Neural cell (in vitro differentiated cells): ENCODE measurements at regions not wholly inside any gene's neighbourhood (a gene's known extent, or its start where the extent isn't known, plus 50 kb on each side); places are given as distances from the start of the nearest gene placed in this dataset.

Experiments
- H2AFZ ChIP-seq: fragments of 200-600, 300-800 bp; sonication (generic), shearing (Covaris generic); 2 replicates; pipeline ENCODE4 v1.6.0; 2014; ENCODE audit warnings: low read depth, mild to moderate bottlenecking, antibody characterized with exemption, low read length, moderate library complexity
- H3F3A ChIP-seq: fragments of 200-600 bp; shearing (Covaris generic); 2 replicates; pipeline ENCODE4 v1.6.1; 2016; ENCODE audit warnings: mild to moderate bottlenecking, moderate library complexity, mixed read lengths, antibody characterized with exemption, low read length; ENCODE audit not compliant: insufficient read depth, poor library complexity, severe bottlenecking
- H3K27ac ChIP-seq: fragments of 200-600, 300-800 bp; sonication (generic), shearing (Covaris generic); 2 replicates; pipeline ENCODE4 v1.5.1; 2014; ENCODE audit warnings: mild to moderate bottlenecking, low read length, moderate library complexity
- H3K27me3 ChIP-seq: fragments of 300-800, 200-600 bp; sonication (generic), shearing (Covaris generic); 2 replicates; pipeline ENCODE4 v1.6.0; 2014; ENCODE audit warnings: mild to moderate bottlenecking, low read depth, low read length, moderate library complexity; ENCODE audit not compliant: insufficient read depth
- H3K36me3 ChIP-seq: fragments of 300-800, 200-600 bp; sonication (generic), shearing (Covaris generic); 2 replicates; pipeline ENCODE4 v1.5.1; 2014; ENCODE audit warnings: mild to moderate bottlenecking, antibody characterized with exemption, low read length, moderate library complexity; ENCODE audit not compliant: insufficient read depth
- H3K4me2 ChIP-seq: fragments of 300-800, 200-600 bp; sonication (generic), shearing (Covaris generic); 2 replicates; pipeline ENCODE4 v1.6.0; 2014; ENCODE audit warnings: mild to moderate bottlenecking, low read length
- H3K4me3 ChIP-seq: fragments of 300-800, 200-600 bp; sonication (generic), shearing (Covaris generic); 2 replicates; pipeline ENCODE4 v1.5.1; 2014; ENCODE audit warnings: mild to moderate bottlenecking, low read length, moderate library complexity
- H3K79me2 ChIP-seq: fragments of 200-600 bp; shearing (Covaris generic); replicated peaks from 2 replicates; pipeline ENCODE4 v1.6.0; 2014; ENCODE audit warnings: mild to moderate bottlenecking, low read length, moderate library complexity; ENCODE audit not compliant: insufficient read depth
- H3K9ac ChIP-seq: fragments of 300-800, 200-600 bp; sonication (generic), shearing (Covaris generic); 2 replicates; pipeline ENCODE4 v1.6.1; 2016; ENCODE audit warnings: mild to moderate bottlenecking, low read length, mixed read lengths
- H3K9me2 ChIP-seq: fragments of 200-600 bp; shearing (Covaris generic); 2 replicates; pipeline ENCODE4 v1.6.1; 2016; ENCODE audit warnings: mild to moderate bottlenecking, low read length, mixed read lengths; ENCODE audit not compliant: insufficient read depth
- H3K9me3 ChIP-seq: fragments of 200-600, 300-800 bp; sonication (generic), shearing (Covaris generic); 2 replicates; pipeline ENCODE4 v1.6.1; 2016; ENCODE audit warnings: mild to moderate bottlenecking, mixed run types, low read length, moderate library complexity, mixed read lengths
- H4K20me1 ChIP-seq: fragments of 200-600 bp; shearing (Covaris generic); 2 replicates; pipeline ENCODE4 v1.6.1; 2016; ENCODE audit warnings: mild to moderate bottlenecking, mixed run types; ENCODE audit not compliant: insufficient read depth
- EP300 ChIP-seq: fragments of 450-650 bp; conservative IDR thresholded peaks from 2 replicates; pipeline ENCODE4 v1.6.1; 2014; ENCODE audit warnings: antibody characterized with exemption, mild to moderate bottlenecking, moderate library complexity; ENCODE audit not compliant: poor library complexity, severe bottlenecking
- EZH2 ChIP-seq: fragments of 200-600, 300-800 bp; shearing (Covaris generic), sonication (generic); IDR thresholded peaks from 2 replicates; pipeline ENCODE4 v1.6.1; 2014; ENCODE audit warnings: antibody characterized with exemption, low read length, borderline replicate concordance, mild to moderate bottlenecking; ENCODE audit not compliant: insufficient read depth, poor library complexity, severe bottlenecking
- MXI1 ChIP-seq: fragments of 450-650 bp; conservative IDR thresholded peaks from 2 replicates; pipeline ENCODE4 v1.6.1; 2014; ENCODE audit warnings: antibody characterized with exemption, mild to moderate bottlenecking; ENCODE audit not compliant: poor library complexity, severe bottlenecking
- POLR2AphosphoS5 ChIP-seq: IDR thresholded peaks from 2 replicates; pipeline ENCODE4 v1.6.1; 2012
- RAD21 ChIP-seq: fragments of 450-650 bp; conservative IDR thresholded peaks from 2 replicates; pipeline ENCODE4 v1.6.1; 2014; ENCODE audit warnings: antibody characterized with exemption, mild to moderate bottlenecking, moderate library complexity
- SMC3 ChIP-seq: fragments of 450-650 bp; conservative IDR thresholded peaks from 2 replicates; pipeline ENCODE4 v1.6.1; 2014; ENCODE audit warnings: antibody characterized with exemption, mild to moderate bottlenecking, moderate library complexity; ENCODE audit not compliant: poor library complexity
- TAF1 ChIP-seq: IDR thresholded peaks from 2 replicates; pipeline ENCODE4 v1.6.1; 2012; ENCODE audit warnings: low read depth
- TF ChIP-seq, protein P1 (sequence below): IDR thresholded peaks from 2 replicates; pipeline ENCODE4 v1.6.1; 2012; ENCODE audit warnings: borderline replicate concordance
- TF ChIP-seq, protein P2 (sequence below): fragments of 450-650 bp; IDR thresholded peaks from 2 replicates; pipeline ENCODE4 v1.5.1; 2014; ENCODE audit warnings: antibody characterized with exemption, mild to moderate bottlenecking, moderate library complexity; ENCODE audit not compliant: poor library complexity, severe bottlenecking

DNA sequence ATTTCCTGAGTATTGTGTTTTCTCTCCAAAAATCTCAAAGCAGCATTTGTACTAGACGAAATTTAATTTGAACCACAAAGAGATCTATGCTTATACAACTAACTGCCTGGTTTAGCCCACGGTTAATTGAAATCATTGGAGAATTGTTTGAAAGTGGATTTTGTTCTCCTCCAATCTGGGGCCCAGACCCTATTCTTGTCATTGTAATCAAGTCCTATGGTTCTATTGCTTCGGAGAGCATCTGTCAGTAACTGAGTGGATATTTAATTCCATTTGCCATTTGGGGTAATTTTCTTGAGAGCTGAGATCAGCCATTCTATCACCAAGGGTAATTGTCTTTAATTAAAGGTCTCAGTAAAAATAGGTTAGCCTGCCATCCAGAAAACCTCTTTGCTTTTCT, 117.0 kb upstream of the KCNG1 start:
- H3K27ac ChIP-seq, result no peak overlapping the region
- no peaks in the 10 kb centered on the region for H3K36me3 ChIP-seq
- H2AFZ ChIP-seq, result no peak overlapping the region
- no peak overlapping the region for H3K9ac ChIP-seq
- H3K4me2 ChIP-seq, result no peak overlapping the region
- no peak for TF ChIP-seq MXI1
- no peaks in the 10 kb centered on the region for H3K79me2 ChIP-seq
- H3F3A ChIP-seq, result no peaks in the 10 kb centered on the region
- no peak overlapping the region for H3K4me3 ChIP-seq
- H3K9me3 ChIP-seq, result no peaks in the 10 kb centered on the region
- no peaks in the 10 kb centered on the region for H3K27me3 ChIP-seq
- H4K20me1 ChIP-seq, result no peaks in the 10 kb centered on the region
- H3K9me2 ChIP-seq, result no peaks in the 10 kb centered on the region

DNA sequence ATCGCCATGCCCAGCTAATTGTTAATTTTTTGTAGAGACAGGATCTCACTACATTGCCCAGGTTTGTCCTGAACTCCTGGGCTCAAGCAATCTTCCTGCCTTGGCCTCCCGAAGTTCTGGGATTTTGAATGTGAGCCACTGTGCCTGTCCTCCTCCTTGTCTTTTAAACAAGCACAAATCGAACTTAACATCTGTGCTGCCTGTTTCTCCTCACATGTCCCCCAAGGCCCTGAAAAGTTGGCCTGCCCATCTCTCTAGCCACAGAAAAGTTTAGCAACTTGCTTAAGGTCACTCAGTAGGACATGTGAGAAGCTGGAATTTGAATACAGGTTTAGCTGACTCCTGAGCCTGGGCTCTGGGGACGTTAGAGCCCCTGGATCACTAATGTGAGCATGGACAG, 115.7 kb upstream of the KCNG1 start:
- H3K36me3 ChIP-seq, result no peaks in the 10 kb centered on the region
- no peaks in the 10 kb centered on the region for H3K9me3 ChIP-seq
- H3K4me2 ChIP-seq, result no peak overlapping the region
- H3K79me2 ChIP-seq, result no peaks in the 10 kb centered on the region
- no peaks in the 10 kb centered on the region for H4K20me1 ChIP-seq
- H3K27ac ChIP-seq, result no peak overlapping the region
- no peaks in the 10 kb centered on the region for H3K27me3 ChIP-seq
- no peak overlapping the region for H2AFZ ChIP-seq
- no peak overlapping the region for H3K4me3 ChIP-seq
- H3K9ac ChIP-seq, result no peak overlapping the region
- TF ChIP-seq, protein P1, sequence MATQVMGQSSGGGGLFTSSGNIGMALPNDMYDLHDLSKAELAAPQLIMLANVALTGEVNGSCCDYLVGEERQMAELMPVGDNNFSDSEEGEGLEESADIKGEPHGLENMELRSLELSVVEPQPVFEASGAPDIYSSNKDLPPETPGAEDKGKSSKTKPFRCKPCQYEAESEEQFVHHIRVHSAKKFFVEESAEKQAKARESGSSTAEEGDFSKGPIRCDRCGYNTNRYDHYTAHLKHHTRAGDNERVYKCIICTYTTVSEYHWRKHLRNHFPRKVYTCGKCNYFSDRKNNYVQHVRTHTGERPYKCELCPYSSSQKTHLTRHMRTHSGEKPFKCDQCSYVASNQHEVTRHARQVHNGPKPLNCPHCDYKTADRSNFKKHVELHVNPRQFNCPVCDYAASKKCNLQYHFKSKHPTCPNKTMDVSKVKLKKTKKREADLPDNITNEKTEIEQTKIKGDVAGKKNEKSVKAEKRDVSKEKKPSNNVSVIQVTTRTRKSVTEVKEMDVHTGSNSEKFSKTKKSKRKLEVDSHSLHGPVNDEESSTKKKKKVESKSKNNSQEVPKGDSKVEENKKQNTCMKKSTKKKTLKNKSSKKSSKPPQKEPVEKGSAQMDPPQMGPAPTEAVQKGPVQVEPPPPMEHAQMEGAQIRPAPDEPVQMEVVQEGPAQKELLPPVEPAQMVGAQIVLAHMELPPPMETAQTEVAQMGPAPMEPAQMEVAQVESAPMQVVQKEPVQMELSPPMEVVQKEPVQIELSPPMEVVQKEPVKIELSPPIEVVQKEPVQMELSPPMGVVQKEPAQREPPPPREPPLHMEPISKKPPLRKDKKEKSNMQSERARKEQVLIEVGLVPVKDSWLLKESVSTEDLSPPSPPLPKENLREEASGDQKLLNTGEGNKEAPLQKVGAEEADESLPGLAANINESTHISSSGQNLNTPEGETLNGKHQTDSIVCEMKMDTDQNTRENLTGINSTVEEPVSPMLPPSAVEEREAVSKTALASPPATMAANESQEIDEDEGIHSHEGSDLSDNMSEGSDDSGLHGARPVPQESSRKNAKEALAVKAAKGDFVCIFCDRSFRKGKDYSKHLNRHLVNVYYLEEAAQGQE, result no peak
- TF ChIP-seq POLR2AphosphoS5 (no peak), TAF1 (no peak), SMC3 (no peak), RAD21 (no peak), EZH2 (no peak), MXI1 (no peak), EP300 (no peak)
- TF ChIP-seq, protein P2, sequence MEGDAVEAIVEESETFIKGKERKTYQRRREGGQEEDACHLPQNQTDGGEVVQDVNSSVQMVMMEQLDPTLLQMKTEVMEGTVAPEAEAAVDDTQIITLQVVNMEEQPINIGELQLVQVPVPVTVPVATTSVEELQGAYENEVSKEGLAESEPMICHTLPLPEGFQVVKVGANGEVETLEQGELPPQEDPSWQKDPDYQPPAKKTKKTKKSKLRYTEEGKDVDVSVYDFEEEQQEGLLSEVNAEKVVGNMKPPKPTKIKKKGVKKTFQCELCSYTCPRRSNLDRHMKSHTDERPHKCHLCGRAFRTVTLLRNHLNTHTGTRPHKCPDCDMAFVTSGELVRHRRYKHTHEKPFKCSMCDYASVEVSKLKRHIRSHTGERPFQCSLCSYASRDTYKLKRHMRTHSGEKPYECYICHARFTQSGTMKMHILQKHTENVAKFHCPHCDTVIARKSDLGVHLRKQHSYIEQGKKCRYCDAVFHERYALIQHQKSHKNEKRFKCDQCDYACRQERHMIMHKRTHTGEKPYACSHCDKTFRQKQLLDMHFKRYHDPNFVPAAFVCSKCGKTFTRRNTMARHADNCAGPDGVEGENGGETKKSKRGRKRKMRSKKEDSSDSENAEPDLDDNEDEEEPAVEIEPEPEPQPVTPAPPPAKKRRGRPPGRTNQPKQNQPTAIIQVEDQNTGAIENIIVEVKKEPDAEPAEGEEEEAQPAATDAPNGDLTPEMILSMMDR, result no peak
- H3K9me2 ChIP-seq, result no peaks in the 10 kb centered on the region
- H3F3A ChIP-seq, result peaks cover 3% of the 10 kb centered on the region

DNA sequence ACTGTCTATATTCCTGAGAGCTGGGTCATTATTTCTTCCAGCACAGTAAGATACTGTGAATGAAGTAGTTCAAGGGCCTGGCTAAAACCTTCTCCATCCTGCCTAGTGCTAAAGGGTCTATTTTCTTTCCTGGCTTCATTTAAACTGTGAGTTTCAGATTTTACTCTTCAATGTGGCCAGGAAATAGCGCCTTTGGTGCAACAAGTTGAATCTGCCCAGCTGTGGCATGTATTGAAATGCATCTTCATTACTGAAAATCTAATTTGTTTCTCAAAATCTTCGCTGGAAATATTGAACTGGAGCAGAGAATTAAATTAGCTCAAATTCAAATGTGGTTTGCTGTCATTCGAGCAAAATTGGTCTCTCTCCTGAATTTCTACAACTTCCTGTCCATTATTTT, 114.6 kb upstream of the KCNG1 start:
- H3K9me2 ChIP-seq, result no peaks in the 10 kb centered on the region
- no peak overlapping the region for H3K4me2 ChIP-seq
- no peak overlapping the region for H3K27ac ChIP-seq
- no peaks in the 10 kb centered on the region for H3K27me3 ChIP-seq
- H3K36me3 ChIP-seq, result no peaks in the 10 kb centered on the region
- TF ChIP-seq, protein P2, result no peak
- TF ChIP-seq EZH2 (no peak), MXI1 (no peak), RAD21 (no peak), TAF1 (no peak)
- H3K9me3 ChIP-seq, result no peaks in the 10 kb centered on the region
- H3K9ac ChIP-seq, result no peak overlapping the region
- H4K20me1 ChIP-seq, result no peaks in the 10 kb centered on the region
- no peak overlapping the region for H2AFZ ChIP-seq
- H3F3A ChIP-seq, result peaks cover 3% of the 10 kb centered on the region
- no peaks in the 10 kb centered on the region for H3K79me2 ChIP-seq
- H3K4me3 ChIP-seq, result no peak overlapping the region
